Spleen (tissue), 11 donors: ENCODE measurements at regions not wholly inside any gene's neighbourhood (a gene's known extent, or its start where the extent isn't known, plus 50 kb on each side); places are given as distances from the start of the nearest gene placed in this dataset.
A peak's percentile ranks its signal among the peaks of the same experiment; 100 is the strongest.

Experiments
- DNase-seq: peaks from one replicate; pipeline ENCODE4 v3.0.0-alpha.2; 2020
- H3K27ac ChIP-seq, 8 donors: fragments of 200-600 bp; sonication (generic) in 7 of 8; 1 replicate in 4 of 8; 2 replicates in 4 of 8; pipeline versions ENCODE4 v1.5.0 to v1.8.0; 2016 to 2021; ENCODE audit warnings: inconsistent platforms in 4 of 8, mild to moderate bottlenecking in 4 of 8, moderate library complexity in 1 of 8
- H3K27me3 ChIP-seq, 7 donors: fragments of 200-600 bp; sonication (generic) in 6 of 7; replicated peaks in 1 of 7; 1 replicate in 4 of 7; 2 replicates in 3 of 7; pipeline versions ENCODE4 v1.5.0 to v1.8.0; 2016 to 2021; ENCODE audit warnings: inconsistent platforms in 3 of 7, mild to moderate bottlenecking in 1 of 7
- H3K36me3 ChIP-seq, 6 donors: fragments of 200-600 bp; sonication (generic) in 5 of 6; 1 replicate in 4 of 6; 2 replicates in 2 of 6; pipeline versions ENCODE4 v1.5.0 to v1.8.0; 2016 to 2021; ENCODE audit warnings: inconsistent platforms in 2 of 6
- H3K4me1 ChIP-seq, 6 donors: fragments of 200-600 bp; sonication (generic) in 5 of 6; 1 replicate in 3 of 6; 2 replicates in 3 of 6; pipeline versions ENCODE4 v1.5.0 to v1.8.0; 2016 to 2021; ENCODE audit warnings: inconsistent platforms in 3 of 6
- H3K4me3 ChIP-seq, 8 donors: fragments of 200-600 bp; sonication (generic) in 7 of 8; 1 replicate in 4 of 8; 2 replicates in 4 of 8; pipeline versions ENCODE4 v1.5.0 to v1.8.0; 2016 to 2021; ENCODE audit warnings: inconsistent platforms in 4 of 8, mild to moderate bottlenecking in 4 of 8, moderate library complexity in 2 of 8
- H3K9me3 ChIP-seq, 8 donors: fragments of 200-600 bp; sonication (generic) in 7 of 8; 1 replicate in 4 of 8; 2 replicates in 4 of 8; pipeline versions ENCODE4 v1.5.0 to v1.8.0; 2016 to 2021; ENCODE audit warnings: inconsistent platforms in 4 of 8
- CTCF ChIP-seq, 11 experiments: fragments of 200-600 bp in 7 of 11; fragments of 450-650 bp in 4 of 11; sonication (generic) in 4 of 11; IDR thresholded peaks in 8 of 11; conservative IDR thresholded peaks in 3 of 11; 1 replicate in 7 of 11; 2 replicates in 4 of 11; pipeline versions ENCODE4 v1.4.0 to v1.8.0; 2016 to 2021; ENCODE audit warnings: antibody characterized with exemption in 11 of 11, inconsistent platforms in 4 of 11, mild to moderate bottlenecking in 1 of 11
- POLR2A ChIP-seq, 3 donors: fragments of 450-650 bp; IDR thresholded peaks; one replicate each; pipeline ENCODE4 v1.5.1; 2017; ENCODE audit warnings: antibody characterized with exemption in 3 of 3, mild to moderate bottlenecking in 1 of 3
- POLR2AphosphoS5 ChIP-seq, 3 donors: sonication (generic); formaldehyde crosslinking; IDR thresholded peaks; one replicate each; pipeline ENCODE4 v1.5.1; 2017; ENCODE audit warnings: antibody characterized with exemption in 3 of 3
- WGBS, 5 donors: extraction: QIAGEN DNeasy Blood & Tissue Kit in 3 of 5; methylation state at CpG; one replicate each; pipeline versions ENCODE4 v1.1.5 to v1.1.7; 2013 to 2018; 5-methylcytosine and 5-hydroxymethylcytosine counted together
- intact Hi-C: fragments of 100-400 bp; cut with DNase I; formaldehyde crosslinking; loops from one replicate; pipeline ENCODE4 v1.15.0; 2023; ENCODE audit warnings: low total_unique reads
- donor health status: healthy with polysubstance abuse.
- donor health status: DM: no; HTN: no; CAD: no; lungs with moderate emphysema.
- donor health status: DM: no; HTN: no; CAD: no.
- donor health status: Bipolar disorder and iron deficiency.
- donor health status: healthy.
- donor health status: DM: no; HTN: no; CAD: no.
- donor health status: DM: yes; HTN: yes; CAD: no.

- Histone ChIP-seq H3K36me3 (no peaks in the 10 kb centered on the region), H3K4me1 (peaks cover 0 to 10% (median 0%) of the 10 kb centered on the region in 6 donors), H3K9me3 (peaks cover 0 to 6% (median 0%) of the 10 kb centered on the region in 8 donors), H3K4me3 (no peak overlapping the region), H3K27me3 (no peaks in the 10 kb centered on the region), H3K27ac (peak overlapping the region in 4 of 8 donors; percentile 8 to 46 (median 22))
- 58 to 81% (median 70%) methylated on average over 5 of the region's 5 CpGs for WGBS, 5 donors
- TF ChIP-seq POLR2A (IDR thresholded peaks at IDR 0.05) (no peak), CTCF (IDR thresholded peaks at IDR 0.05 in 8 of 11, conservative IDR thresholded peaks at IDR 0.05 in 3 of 11) (no peak), POLR2AphosphoS5 (IDR thresholded peaks at IDR 0.05) (no peak)
- DNase-seq, result no peak
- intact Hi-C loops, result no loop called here
Observed at GRCh38 chr20:10935658-10936402, 262.0 kb upstream of the JAG1 start.

- Histone ChIP-seq H3K27ac (no peak overlapping the region), H3K36me3 (no peaks in the 10 kb centered on the region), H3K9me3 (peaks cover 0 to 6% (median 0%) of the 10 kb centered on the region in 8 donors), H3K27me3 (no peaks in the 10 kb centered on the region), H3K4me3 (no peak overlapping the region), H3K4me1 (peaks cover 0 to 10% (median 0%) of the 10 kb centered on the region in 6 donors)
- WGBS, 5 donors, result 82 to 94% (median 87%) methylated on average over 2 of the region's 2 CpGs
- TF ChIP-seq CTCF (IDR thresholded peaks at IDR 0.05 in 8 of 11, conservative IDR thresholded peaks at IDR 0.05 in 3 of 11) (no peak), POLR2AphosphoS5 (IDR thresholded peaks at IDR 0.05) (no peak), POLR2A (IDR thresholded peaks at IDR 0.05) (no peak)
- intact Hi-C loops, result no loop called here
- DNase-seq, result no peak
Observed at GRCh38 chr20:10936786-10937185, 263.0 kb upstream of the JAG1 start.

GRCh38 chr20:10939331-10939941, 265.6 kb upstream of the JAG1 start:
- no peaks in the 10 kb centered on the region for H3K36me3 ChIP-seq
- 90 to 99% (median 93%) methylated on average over 2 of the region's 2 CpGs for WGBS, 5 donors
- no peak overlapping the region for H3K27ac ChIP-seq
- H3K27me3 ChIP-seq, result no peaks in the 10 kb centered on the region
- DNase-seq, result no peak
- intact Hi-C loops, result no loop called here
- TF ChIP-seq POLR2AphosphoS5 (IDR thresholded peaks at IDR 0.05) (no peak), POLR2A (IDR thresholded peaks at IDR 0.05) (no peak), CTCF (IDR thresholded peaks at IDR 0.05 in 8 of 11, conservative IDR thresholded peaks at IDR 0.05 in 3 of 11) (no peak)
- no peak overlapping the region for H3K4me3 ChIP-seq
- H3K9me3 ChIP-seq, result no peaks in the 10 kb centered on the region
- H3K4me1 ChIP-seq, result peaks cover 0 to 10% (median 0%) of the 10 kb centered on the region in 6 donors

- 64 to 89% (median 78%) methylated on average over 4 of the region's 4 CpGs for WGBS, 5 donors
- Histone ChIP-seq H3K4me1 (peaks cover 0 to 3% (median 0%) of the 10 kb centered on the region in 6 donors), H3K27me3 (no peaks in the 10 kb centered on the region), H3K4me3 (no peak overlapping the region), H3K27ac (no peak overlapping the region), H3K9me3 (no peaks in the 10 kb centered on the region), H3K36me3 (no peaks in the 10 kb centered on the region)
- no peak for DNase-seq
- no peak for TF ChIP-seq POLR2A (IDR thresholded peaks at IDR 0.05)
- no peak for TF ChIP-seq CTCF (IDR thresholded peaks at IDR 0.05 in 8 of 11, conservative IDR thresholded peaks at IDR 0.05 in 3 of 11)
- TF ChIP-seq POLR2AphosphoS5 (IDR thresholded peaks at IDR 0.05), result no peak
- intact Hi-C loops, result no loop called here
Observed at GRCh38 chr20:10940941-10941340, 267.1 kb upstream of the JAG1 start.
